Liver (tissue), 8 donors: ENCODE measurements at regions not wholly inside any gene's neighbourhood (a gene's known extent, or its start where the extent isn't known, plus 50 kb on each side); places are given as distances from the start of the nearest gene placed in this dataset.

Experiments
- DNase-seq: peaks from one replicate; pipeline ENCODE4 v3.0.0-alpha.2; 2017; ENCODE audit warnings: low spot score
- H3K27ac ChIP-seq, 2 donors: one replicate each; pipeline ENCODE4 v1.7.0; 2013; ENCODE audit warnings: inconsistent platforms in 2 of 2, low read length in 2 of 2, control low read depth in 1 of 2, low read depth in 1 of 2, mild to moderate bottlenecking in 1 of 2
- H3K27me3 ChIP-seq, 4 donors: one replicate each; pipeline versions ENCODE4 v1.6.1 to v1.7.0; 2013; ENCODE audit warnings: low read length in 3 of 4, inconsistent platforms in 1 of 4, mild to moderate bottlenecking in 1 of 4, moderate library complexity in 1 of 4; ENCODE audit not compliant: control insufficient read depth in 4 of 4, insufficient read depth in 4 of 4
- H3K36me3 ChIP-seq, 4 donors: one replicate each; pipeline versions ENCODE4 v1.6.1 to v1.7.0; 2013; ENCODE audit warnings: low read length in 3 of 4, mild to moderate bottlenecking in 3 of 4, low read depth in 1 of 4, moderate library complexity in 1 of 4; ENCODE audit not compliant: control insufficient read depth in 4 of 4, insufficient read depth in 3 of 4
- H3K4me1 ChIP-seq, 4 donors: one replicate each; pipeline versions ENCODE4 v1.6.1 to v1.7.0; 2013; ENCODE audit warnings: low read length in 3 of 4, mild to moderate bottlenecking in 3 of 4, moderate library complexity in 1 of 4; ENCODE audit not compliant: control insufficient read depth in 4 of 4, insufficient read depth in 4 of 4
- H3K4me3 ChIP-seq, 3 donors: one replicate each; pipeline versions ENCODE4 v1.6.1 to v1.7.0; 2013; ENCODE audit warnings: low read length in 3 of 3, control low read depth in 1 of 3, low read depth in 1 of 3, mild to moderate bottlenecking in 1 of 3
- H3K9ac ChIP-seq, 2 donors: one replicate each; pipeline ENCODE4 v1.7.0; 2013; ENCODE audit warnings: low read length in 2 of 2, mild to moderate bottlenecking in 2 of 2, moderate library complexity in 2 of 2, control low read depth in 1 of 2, low read depth in 1 of 2
- H3K9me3 ChIP-seq, 4 donors: one replicate each; pipeline versions ENCODE4 v1.6.1 to v1.7.0; 2013; ENCODE audit warnings: low read length in 3 of 4; ENCODE audit not compliant: control insufficient read depth in 4 of 4
- EGR1 ChIP-seq, 2 donors: IDR thresholded peaks; 2 replicates each; pipeline ENCODE4 v1.6.1; 2016 to 2018; ENCODE audit warnings: antibody characterized with exemption in 2 of 2, low read depth in 2 of 2
- FOXA1 ChIP-seq: IDR thresholded peaks from 2 replicates; pipeline ENCODE4 v1.6.1; 2016; ENCODE audit warnings: antibody characterized with exemption
- GABPA ChIP-seq, 2 donors: IDR thresholded peaks in 1 of 2; conservative IDR thresholded peaks in 1 of 2; 2 replicates each; pipeline ENCODE4 v1.6.1; 2016; ENCODE audit warnings: antibody characterized with exemption in 2 of 2, mild to moderate bottlenecking in 1 of 2, moderate library complexity in 1 of 2
- HNF4A ChIP-seq, 2 donors: conservative IDR thresholded peaks; 2 replicates each; pipeline ENCODE4 v1.6.1; 2016; ENCODE audit warnings: antibody characterized with exemption in 2 of 2, mild to moderate bottlenecking in 2 of 2
- NR2F2 ChIP-seq: IDR thresholded peaks from 2 replicates; pipeline ENCODE4 v1.6.1; 2016; ENCODE audit warnings: antibody characterized with exemption
- SP1 ChIP-seq: IDR thresholded peaks from 2 replicates; pipeline ENCODE4 v1.6.1; 2018; ENCODE audit warnings: antibody characterized with exemption, mild to moderate bottlenecking
- TAF1 ChIP-seq: conservative IDR thresholded peaks from 2 replicates; pipeline ENCODE4 v1.6.1; 2016; ENCODE audit warnings: antibody characterized with exemption, mild to moderate bottlenecking
- WGBS: extraction: QIAGEN DNeasy Blood & Tissue Kit; methylation state at CpG from one replicate; pipeline ENCODE4 v1.1.7; 2013; 5-methylcytosine and 5-hydroxymethylcytosine counted together
- TF ChIP-seq, protein P1 (sequence below): IDR thresholded peaks from 2 replicates; pipeline ENCODE4 v1.6.1; 2016; ENCODE audit warnings: antibody characterized with exemption
- TF ChIP-seq, protein P2 (sequence below): IDR thresholded peaks from 2 replicates; pipeline ENCODE4 v1.6.1; 2016; ENCODE audit warnings: antibody characterized with exemption, mild to moderate bottlenecking
- TF ChIP-seq, protein P3 (sequence below): IDR thresholded peaks from 2 replicates; pipeline ENCODE4 v1.6.1; 2016; ENCODE audit warnings: antibody characterized with exemption
- TF ChIP-seq, protein P4 (sequence below): fragments of 150-350 bp; IDR thresholded peaks from 2 replicates; pipeline ENCODE4 v1.5.1; 2017; ENCODE audit warnings: improper control_type of control experiment, low read depth, low read length; ENCODE audit not compliant: missing input control
- donor health status: healthy.
- donor health status: healthy.
- donor health status: healthy.
- donor health status: healthy.
- donor health status: healthy.

DNA sequence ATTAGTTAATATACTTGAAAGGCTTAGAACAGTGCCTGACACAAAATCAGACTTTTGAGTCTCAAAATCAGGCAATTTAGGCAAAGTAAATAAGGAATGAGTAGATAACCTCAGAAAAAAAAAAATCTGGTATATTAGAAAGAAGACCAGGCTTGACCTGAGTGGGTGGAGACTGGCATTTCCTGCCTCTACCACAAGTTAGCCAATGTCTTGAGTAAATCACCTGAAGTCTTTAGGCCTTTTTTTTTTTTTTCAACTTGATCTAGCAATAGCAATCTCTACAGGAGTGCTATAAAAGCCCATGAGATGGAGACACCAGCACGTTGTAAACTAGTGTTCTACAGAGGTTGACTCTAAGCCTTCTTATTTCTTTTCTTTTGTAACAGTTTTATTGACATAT lies 104.2 kb upstream of the RASEF start:
- Histone ChIP-seq H3K36me3 (no peaks in the 10 kb centered on the region), H3K27me3 (no peaks in the 10 kb centered on the region), H3K9ac (no peak overlapping the region), H3K4me1 (peaks cover 0 to 6% (median 0%) of the 10 kb centered on the region in 4 donors), H3K9me3 (no peaks in the 10 kb centered on the region), H3K4me3 (no peak overlapping the region), H3K27ac (no peak overlapping the region)
- no peak for DNase-seq
- WGBS: 70% methylated on average over 1 of the region's 1 CpG
- no peak for TF ChIP-seq HNF4A (conservative IDR thresholded peaks at IDR 0.05)

DNA sequence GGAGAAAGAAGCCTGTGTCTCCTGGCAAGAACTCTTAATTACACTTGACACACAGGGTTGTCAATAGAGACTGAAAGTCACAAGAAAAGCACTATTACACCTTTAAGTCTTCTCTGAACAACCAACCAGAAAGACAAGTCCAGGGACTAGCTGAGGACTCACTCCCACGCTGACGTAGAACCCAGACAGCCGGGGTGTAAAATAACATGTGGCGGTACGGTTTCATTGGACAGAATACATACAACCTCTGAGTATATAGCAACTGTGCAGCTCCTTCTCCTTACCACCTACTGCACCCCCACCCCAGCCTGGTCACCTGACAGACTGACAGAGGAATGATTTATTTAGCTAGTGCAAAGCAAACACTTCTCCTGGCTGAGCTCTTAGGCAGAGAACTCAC lies 103.4 kb upstream of the RASEF start:
- TF ChIP-seq, protein P1, sequence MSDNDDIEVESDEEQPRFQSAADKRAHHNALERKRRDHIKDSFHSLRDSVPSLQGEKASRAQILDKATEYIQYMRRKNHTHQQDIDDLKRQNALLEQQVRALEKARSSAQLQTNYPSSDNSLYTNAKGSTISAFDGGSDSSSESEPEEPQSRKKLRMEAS: no peak
- TF ChIP-seq SP1 (no peak), EGR1 (IDR thresholded peaks at IDR 0.05; ENCODE audit: low read depth in 2 of 2) (no peak), TAF1 (no peak), NR2F2 (no peak), GABPA (IDR thresholded peaks at IDR 0.05 in 1 of 2, conservative IDR thresholded peaks at IDR 0.05 in 1 of 2) (no peak), FOXA1 (no peak)
- TF ChIP-seq, protein P2, sequence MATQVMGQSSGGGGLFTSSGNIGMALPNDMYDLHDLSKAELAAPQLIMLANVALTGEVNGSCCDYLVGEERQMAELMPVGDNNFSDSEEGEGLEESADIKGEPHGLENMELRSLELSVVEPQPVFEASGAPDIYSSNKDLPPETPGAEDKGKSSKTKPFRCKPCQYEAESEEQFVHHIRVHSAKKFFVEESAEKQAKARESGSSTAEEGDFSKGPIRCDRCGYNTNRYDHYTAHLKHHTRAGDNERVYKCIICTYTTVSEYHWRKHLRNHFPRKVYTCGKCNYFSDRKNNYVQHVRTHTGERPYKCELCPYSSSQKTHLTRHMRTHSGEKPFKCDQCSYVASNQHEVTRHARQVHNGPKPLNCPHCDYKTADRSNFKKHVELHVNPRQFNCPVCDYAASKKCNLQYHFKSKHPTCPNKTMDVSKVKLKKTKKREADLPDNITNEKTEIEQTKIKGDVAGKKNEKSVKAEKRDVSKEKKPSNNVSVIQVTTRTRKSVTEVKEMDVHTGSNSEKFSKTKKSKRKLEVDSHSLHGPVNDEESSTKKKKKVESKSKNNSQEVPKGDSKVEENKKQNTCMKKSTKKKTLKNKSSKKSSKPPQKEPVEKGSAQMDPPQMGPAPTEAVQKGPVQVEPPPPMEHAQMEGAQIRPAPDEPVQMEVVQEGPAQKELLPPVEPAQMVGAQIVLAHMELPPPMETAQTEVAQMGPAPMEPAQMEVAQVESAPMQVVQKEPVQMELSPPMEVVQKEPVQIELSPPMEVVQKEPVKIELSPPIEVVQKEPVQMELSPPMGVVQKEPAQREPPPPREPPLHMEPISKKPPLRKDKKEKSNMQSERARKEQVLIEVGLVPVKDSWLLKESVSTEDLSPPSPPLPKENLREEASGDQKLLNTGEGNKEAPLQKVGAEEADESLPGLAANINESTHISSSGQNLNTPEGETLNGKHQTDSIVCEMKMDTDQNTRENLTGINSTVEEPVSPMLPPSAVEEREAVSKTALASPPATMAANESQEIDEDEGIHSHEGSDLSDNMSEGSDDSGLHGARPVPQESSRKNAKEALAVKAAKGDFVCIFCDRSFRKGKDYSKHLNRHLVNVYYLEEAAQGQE: no peak
- TF ChIP-seq, protein P3, sequence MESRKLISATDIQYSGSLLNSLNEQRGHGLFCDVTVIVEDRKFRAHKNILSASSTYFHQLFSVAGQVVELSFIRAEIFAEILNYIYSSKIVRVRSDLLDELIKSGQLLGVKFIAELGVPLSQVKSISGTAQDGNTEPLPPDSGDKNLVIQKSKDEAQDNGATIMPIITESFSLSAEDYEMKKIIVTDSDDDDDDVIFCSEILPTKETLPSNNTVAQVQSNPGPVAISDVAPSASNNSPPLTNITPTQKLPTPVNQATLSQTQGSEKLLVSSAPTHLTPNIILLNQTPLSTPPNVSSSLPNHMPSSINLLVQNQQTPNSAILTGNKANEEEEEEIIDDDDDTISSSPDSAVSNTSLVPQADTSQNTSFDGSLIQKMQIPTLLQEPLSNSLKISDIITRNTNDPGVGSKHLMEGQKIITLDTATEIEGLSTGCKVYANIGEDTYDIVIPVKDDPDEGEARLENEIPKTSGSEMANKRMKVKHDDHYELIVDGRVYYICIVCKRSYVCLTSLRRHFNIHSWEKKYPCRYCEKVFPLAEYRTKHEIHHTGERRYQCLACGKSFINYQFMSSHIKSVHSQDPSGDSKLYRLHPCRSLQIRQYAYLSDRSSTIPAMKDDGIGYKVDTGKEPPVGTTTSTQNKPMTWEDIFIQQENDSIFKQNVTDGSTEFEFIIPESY: no peak
- TF ChIP-seq, protein P4, sequence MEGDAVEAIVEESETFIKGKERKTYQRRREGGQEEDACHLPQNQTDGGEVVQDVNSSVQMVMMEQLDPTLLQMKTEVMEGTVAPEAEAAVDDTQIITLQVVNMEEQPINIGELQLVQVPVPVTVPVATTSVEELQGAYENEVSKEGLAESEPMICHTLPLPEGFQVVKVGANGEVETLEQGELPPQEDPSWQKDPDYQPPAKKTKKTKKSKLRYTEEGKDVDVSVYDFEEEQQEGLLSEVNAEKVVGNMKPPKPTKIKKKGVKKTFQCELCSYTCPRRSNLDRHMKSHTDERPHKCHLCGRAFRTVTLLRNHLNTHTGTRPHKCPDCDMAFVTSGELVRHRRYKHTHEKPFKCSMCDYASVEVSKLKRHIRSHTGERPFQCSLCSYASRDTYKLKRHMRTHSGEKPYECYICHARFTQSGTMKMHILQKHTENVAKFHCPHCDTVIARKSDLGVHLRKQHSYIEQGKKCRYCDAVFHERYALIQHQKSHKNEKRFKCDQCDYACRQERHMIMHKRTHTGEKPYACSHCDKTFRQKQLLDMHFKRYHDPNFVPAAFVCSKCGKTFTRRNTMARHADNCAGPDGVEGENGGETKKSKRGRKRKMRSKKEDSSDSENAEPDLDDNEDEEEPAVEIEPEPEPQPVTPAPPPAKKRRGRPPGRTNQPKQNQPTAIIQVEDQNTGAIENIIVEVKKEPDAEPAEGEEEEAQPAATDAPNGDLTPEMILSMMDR: no peak
- WGBS: 63% methylated on average over 5 of the region's 5 CpGs
- Histone ChIP-seq H3K9me3 (no peaks in the 10 kb centered on the region), H3K36me3 (no peaks in the 10 kb centered on the region), H3K27me3 (no peaks in the 10 kb centered on the region), H3K4me3 (no peak overlapping the region), H3K4me1 (peaks cover 0 to 6% (median 0%) of the 10 kb centered on the region in 4 donors), H3K9ac (no peak overlapping the region), H3K27ac (no peak overlapping the region)
- DNase-seq: peak; percentile 40
